ENCODE measurements at regions not wholly inside any gene's neighbourhood (a gene's known extent, or its start where the extent isn't known, plus 50 kb on each side); places are given as distances from the start of the nearest gene placed in this dataset.

GRCh38 chr16:52731219-52731875 is 184.4 kb upstream of the TOX3 start:
- POLR2A ChIA-PET (ENCODE audit: unreplicated experiment) = no interaction called here
- Histone ChIP-seq H3K9me3 (ENCODE audit: insufficient read depth, low read depth) (no peaks in the 10 kb centered on the region; the same call in 1 of the 2 replicates), H3K4me3 (no peak overlapping the region), H3K27me3 (ENCODE audit: insufficient read depth, low read depth) (peaks cover 10% of the 10 kb centered on the region), H3K4me1 (replicated peaks; ENCODE audit: insufficient read depth) (no peaks in the 10 kb centered on the region), H3K36me3 (ENCODE audit: low read depth) (no peaks in the 10 kb centered on the region), H4K20me1 (ENCODE audit: insufficient read depth) (no peaks in the 10 kb centered on the region), H3F3A (ENCODE audit: insufficient read depth, low read depth) (no peaks in the 10 kb centered on the region), H3K9me2 (ENCODE audit: insufficient read depth) (no peaks in the 10 kb centered on the region), H3K27ac (no peak overlapping the region), H3K79me2 (ENCODE audit: low read depth) (no peaks in the 10 kb centered on the region), H2AFZ (no peak overlapping the region), H3K4me2 (no peak overlapping the region)
- no TSS peak for BruUV-seq (replicated peaks)
- CTCF ChIA-PET = no interaction called here
- no peak for DNase-seq
- TF ChIP-seq CTCF (conservative IDR thresholded peaks at IDR 0.05) (no peak), EZH2 (IDR thresholded peaks at IDR 0.05; ENCODE audit: low read depth) (no peak)
- intact Hi-C loops (cut with micrococcal nuclease; ENCODE audit: unreplicated experiment) = no loop called here

GRCh38 chr16:52729731-52730130 is 182.8 kb upstream of the TOX3 start:
- intact Hi-C loops (cut with micrococcal nuclease; ENCODE audit: unreplicated experiment) = no loop called here
- no peaks in the 10 kb centered on the region; the same call in 1 of the 2 replicates for H3K9me3 ChIP-seq (ENCODE audit: insufficient read depth, low read depth)
- ChIA-PET CTCF (no interaction called here), POLR2A (ENCODE audit: unreplicated experiment) (no interaction called here)
- no TSS peak for BruUV-seq (replicated peaks)
- no peak for DNase-seq
- H3K4me3 ChIP-seq = no peak overlapping the region
- no peak overlapping the region for H3K27ac ChIP-seq
- TF ChIP-seq EZH2 (IDR thresholded peaks at IDR 0.05; ENCODE audit: low read depth) = no peak
- TF ChIP-seq CTCF (conservative IDR thresholded peaks at IDR 0.05) = no peak
- H3K36me3 ChIP-seq (ENCODE audit: low read depth) = no peaks in the 10 kb centered on the region
- H4K20me1 ChIP-seq (ENCODE audit: insufficient read depth) = no peaks in the 10 kb centered on the region
- no peaks in the 10 kb centered on the region for H3K4me1 ChIP-seq (replicated peaks; ENCODE audit: insufficient read depth)
- H3K4me2 ChIP-seq = no peak overlapping the region
- no peak overlapping the region for H2AFZ ChIP-seq
- H3K79me2 ChIP-seq (ENCODE audit: low read depth) = no peaks in the 10 kb centered on the region
- no peaks in the 10 kb centered on the region for H3F3A ChIP-seq (ENCODE audit: insufficient read depth, low read depth)
- H3K27me3 ChIP-seq (ENCODE audit: insufficient read depth, low read depth) = peaks cover 10% of the 10 kb centered on the region
- no peaks in the 10 kb centered on the region for H3K9me2 ChIP-seq (ENCODE audit: insufficient read depth)

GRCh38 chr16:52727849-52728248 is 180.9 kb upstream of the TOX3 start:
- Histone ChIP-seq H3F3A (ENCODE audit: insufficient read depth, low read depth) (no peaks in the 10 kb centered on the region), H3K4me1 (replicated peaks; ENCODE audit: insufficient read depth) (no peaks in the 10 kb centered on the region), H3K27ac (no peak overlapping the region), H3K9me3 (ENCODE audit: insufficient read depth, low read depth) (no peaks in the 10 kb centered on the region; the same call in 1 of the 2 replicates), H3K4me3 (no peak overlapping the region), H3K9me2 (ENCODE audit: insufficient read depth) (no peaks in the 10 kb centered on the region), H3K4me2 (no peak overlapping the region), H2AFZ (no peak overlapping the region), H3K79me2 (ENCODE audit: low read depth) (no peaks in the 10 kb centered on the region), H3K27me3 (ENCODE audit: insufficient read depth, low read depth) (peaks cover 10% of the 10 kb centered on the region), H3K36me3 (ENCODE audit: low read depth) (no peaks in the 10 kb centered on the region), H4K20me1 (ENCODE audit: insufficient read depth) (no peaks in the 10 kb centered on the region)
- DNase-seq = no peak
- TF ChIP-seq EZH2 (IDR thresholded peaks at IDR 0.05; ENCODE audit: low read depth) = no peak
- TF ChIP-seq CTCF (conservative IDR thresholded peaks at IDR 0.05) = no peak
- intact Hi-C loops (cut with micrococcal nuclease; ENCODE audit: unreplicated experiment) = no loop called here
- CTCF ChIA-PET = no interaction called here
- BruUV-seq (replicated peaks) = no TSS peak
- POLR2A ChIA-PET (ENCODE audit: unreplicated experiment) = no interaction called here

Measured in PC-9 (cell line).